ENCODE measurements at regions not wholly inside any gene's neighbourhood (a gene's known extent, or its start where the extent isn't known, plus 50 kb on each side); places are given as distances from the start of the nearest gene placed in this dataset.

- FAIRE-seq (no peak), ATAC-seq (no peak), DNase-seq (no peak)
- no peak for TF ChIP-seq CTCF (IDR thresholded peaks at IDR 0.05)
- no peak overlapping the region for H3K4me3 ChIP-seq
- H3K9me3 ChIP-seq, result no peaks in the 10 kb centered on the region
- H3K27ac ChIP-seq, result no peak overlapping the region
- 34 to 35% methylated on average over 5 of the region's 5 CpGs for WGBS, 2 donors
- no peaks in the 10 kb centered on the region for H3K27me3 ChIP-seq
- intact Hi-C loops (cut with DNase I), result no loop called here
- H3K4me1 ChIP-seq, result no peaks in the 10 kb centered on the region
- no peaks in the 10 kb centered on the region for H3K36me3 ChIP-seq
Observed at GRCh38 chr2:219965287-219966194, 338.1 kb downstream of the SLC4A3 start.

GRCh38 chr2:219967247-219968245 is 340.1 kb downstream of the SLC4A3 start:
- ATAC-seq, result no peak
- DNase-seq, result no peak
- Histone ChIP-seq H3K27me3 (no peaks in the 10 kb centered on the region), H3K9me3 (no peaks in the 10 kb centered on the region), H3K4me1 (no peaks in the 10 kb centered on the region), H3K4me3 (no peak overlapping the region), H3K27ac (no peak overlapping the region), H3K36me3 (no peaks in the 10 kb centered on the region)
- 49 to 52% methylated on average over 8 of the region's 8 CpGs for WGBS, 2 donors
- intact Hi-C loops (cut with DNase I), result no loop called here
- FAIRE-seq, result no peak
- no peak for TF ChIP-seq CTCF (IDR thresholded peaks at IDR 0.05)

GRCh38 chr2:219968685-219969345 is 341.4 kb downstream of the SLC4A3 start:
- Histone ChIP-seq H3K4me1 (no peaks in the 10 kb centered on the region), H3K27ac (no peak overlapping the region), H3K36me3 (no peaks in the 10 kb centered on the region), H3K27me3 (no peaks in the 10 kb centered on the region), H3K4me3 (no peak overlapping the region), H3K9me3 (no peaks in the 10 kb centered on the region)
- TF ChIP-seq CTCF (IDR thresholded peaks at IDR 0.05), result no peak
- intact Hi-C loops (cut with DNase I), result no loop called here
- DNase-seq, result no peak
- ATAC-seq, result no peak
- no peak for FAIRE-seq
- 70 to 79% methylated on average over 6 of the region's 6 CpGs for WGBS, 2 donors

GRCh38 chr2:219969508-219969907 is 342.1 kb downstream of the SLC4A3 start:
- no peaks in the 10 kb centered on the region for H3K36me3 ChIP-seq
- intact Hi-C loops (cut with DNase I), result no loop called here
- H3K9me3 ChIP-seq, result no peaks in the 10 kb centered on the region
- ATAC-seq (no peak), FAIRE-seq (no peak), DNase-seq (no peak)
- H3K27me3 ChIP-seq, result no peaks in the 10 kb centered on the region
- H3K4me3 ChIP-seq, result no peak overlapping the region
- H3K4me1 ChIP-seq, result no peaks in the 10 kb centered on the region
- no peak overlapping the region for H3K27ac ChIP-seq
- no peak for TF ChIP-seq CTCF (IDR thresholded peaks at IDR 0.05)
- 88 to 94% methylated on average over 4 of the region's 4 CpGs for WGBS, 2 donors

Data from pancreas (tissue), 10 donors.